GM21381 (cell line): ENCODE measurements at regions not wholly inside any gene's neighbourhood (a gene's known extent, or its start where the extent isn't known, plus 50 kb on each side); places are given as distances from the start of the nearest gene placed in this dataset.

ENCODE experiments used
- ATAC-seq: cut with Tn5 transposase; IDR thresholded peaks from one replicate; pipeline ENCODE4 v1.9.1; 2021; ENCODE audit warnings: mild to moderate bottlenecking, moderate library complexity; ENCODE audit not compliant: unreplicated experiment

DNA sequence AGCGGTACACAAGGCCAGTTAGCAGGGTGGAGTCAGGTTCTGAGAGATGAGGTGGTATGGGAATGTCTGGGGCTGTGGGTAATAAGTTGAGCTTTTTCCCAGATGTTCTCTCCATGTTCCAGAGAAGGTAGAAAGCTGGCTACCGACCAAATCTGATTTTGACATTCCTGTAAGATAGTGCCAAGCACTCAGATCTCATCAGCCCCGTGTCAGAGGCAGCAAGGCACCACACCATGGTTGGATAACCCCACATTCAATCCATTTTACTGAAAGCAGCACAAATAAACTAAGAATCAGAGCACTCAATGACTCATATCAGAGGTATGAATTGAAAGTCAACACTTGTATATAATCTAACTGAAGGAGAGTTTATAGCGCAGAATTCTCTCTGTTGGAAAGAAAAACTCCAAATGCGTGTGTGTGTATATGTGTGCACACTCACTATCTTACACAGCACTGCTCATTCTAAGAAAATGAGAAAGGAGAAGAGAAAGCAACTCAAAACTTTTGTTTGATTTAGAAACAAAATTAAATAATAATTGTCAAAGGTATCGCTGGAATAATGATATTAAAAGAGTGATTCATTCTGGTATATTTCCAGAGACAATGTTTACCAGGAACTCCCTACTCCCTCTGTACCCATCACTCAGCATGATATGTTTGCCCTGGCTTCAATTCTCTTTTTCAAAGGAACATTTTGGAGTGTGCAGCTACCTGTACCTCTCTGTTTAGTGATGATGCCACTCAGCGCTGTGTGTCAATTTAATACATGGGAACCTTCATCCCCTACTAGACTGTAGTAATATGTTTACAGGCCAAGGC is 375.1 kb upstream of the ID2 start:
- no peak for ATAC-seq

DNA sequence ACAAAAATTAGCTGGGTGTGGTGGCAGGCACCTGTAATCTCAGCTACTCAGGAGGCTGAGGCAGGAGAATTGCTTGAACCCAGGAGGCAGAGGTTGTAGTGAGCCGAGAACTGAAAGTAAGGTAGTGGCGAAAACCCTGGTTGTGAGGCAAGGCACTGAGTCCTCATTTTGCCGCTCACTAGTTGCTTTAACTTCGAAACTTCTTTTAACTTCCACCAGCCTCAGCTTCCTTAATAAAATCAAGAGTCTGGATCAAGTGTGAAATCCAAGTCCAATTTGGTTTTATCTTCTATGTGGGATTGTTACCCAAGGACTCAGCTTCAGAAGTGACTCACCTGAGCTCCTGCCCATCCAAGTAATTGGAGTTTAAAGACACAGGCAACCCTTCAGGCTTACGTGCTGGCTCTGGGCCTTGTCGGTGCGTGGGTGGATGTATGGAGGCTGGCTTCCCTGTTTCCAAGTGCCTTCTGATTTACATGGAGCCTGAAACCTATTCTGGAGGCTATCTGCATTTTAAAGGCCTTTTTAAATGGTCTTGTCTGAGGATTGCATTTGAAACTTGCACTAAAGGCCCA is 374.2 kb upstream of the ID2 start:
- no peak for ATAC-seq

DNA sequence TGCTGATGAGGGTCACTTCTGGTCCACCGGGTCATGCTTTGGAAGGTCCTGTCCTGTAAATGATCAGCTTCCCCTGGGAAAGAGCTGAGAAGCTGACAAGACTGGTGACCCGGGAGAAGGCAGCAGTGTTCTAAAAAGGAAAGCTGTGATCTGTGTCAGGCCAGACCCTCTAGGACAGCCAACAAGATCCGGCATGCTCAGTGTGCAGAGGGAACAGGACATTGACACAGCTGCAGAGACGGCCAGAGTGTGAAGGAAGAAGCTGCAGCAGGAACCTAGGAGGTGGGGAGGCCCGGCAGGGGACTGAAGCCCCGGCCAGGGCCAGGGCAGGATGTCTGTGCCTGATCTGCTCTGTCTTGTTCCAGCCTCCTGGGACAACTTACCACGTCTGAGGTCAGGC is 372.7 kb upstream of the ID2 start:
- ATAC-seq: no peak

DNA sequence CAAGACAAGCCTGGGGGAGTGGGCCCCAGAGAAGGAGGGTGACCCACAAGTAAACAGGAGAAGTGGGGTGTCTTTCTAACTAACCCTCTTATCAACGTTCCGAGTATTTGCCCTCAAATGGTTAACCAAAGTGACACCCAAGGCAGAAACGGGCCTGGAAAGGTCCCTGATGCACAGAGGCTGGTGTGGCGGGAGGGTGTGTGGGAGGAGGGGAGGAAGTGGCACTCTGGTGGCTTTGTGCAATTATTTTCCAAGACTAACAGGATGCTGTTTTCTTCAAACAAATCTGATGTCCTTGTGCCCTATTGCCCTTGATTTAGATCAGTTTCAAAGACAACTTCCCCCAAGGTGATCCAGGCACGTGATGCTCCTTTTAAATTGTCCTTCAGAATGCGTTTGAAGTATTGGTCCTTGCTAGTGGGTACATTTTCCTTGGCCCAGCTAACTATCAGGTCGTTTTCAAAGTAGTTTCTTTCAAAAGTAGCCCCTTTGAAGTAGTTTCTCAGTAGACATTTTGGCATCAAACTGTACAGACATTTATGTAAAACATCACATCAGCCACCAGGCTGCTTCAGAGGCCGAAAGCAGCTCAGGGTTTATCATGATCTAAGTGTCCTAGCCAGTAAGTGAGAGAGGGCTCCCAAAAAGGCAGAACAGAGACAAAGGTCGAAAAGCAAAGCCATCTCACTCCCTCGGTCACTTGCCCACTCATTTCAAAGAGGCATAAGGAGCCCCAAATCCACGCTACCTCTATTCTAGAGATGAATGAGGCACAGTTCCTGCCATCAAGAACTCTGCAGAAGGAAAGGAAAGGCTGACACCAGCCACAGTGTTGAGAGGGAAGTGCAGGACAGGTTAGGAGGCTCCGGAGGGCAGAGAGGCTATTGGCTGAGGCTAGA is 371.1 kb upstream of the ID2 start:
- no peak for ATAC-seq

DNA sequence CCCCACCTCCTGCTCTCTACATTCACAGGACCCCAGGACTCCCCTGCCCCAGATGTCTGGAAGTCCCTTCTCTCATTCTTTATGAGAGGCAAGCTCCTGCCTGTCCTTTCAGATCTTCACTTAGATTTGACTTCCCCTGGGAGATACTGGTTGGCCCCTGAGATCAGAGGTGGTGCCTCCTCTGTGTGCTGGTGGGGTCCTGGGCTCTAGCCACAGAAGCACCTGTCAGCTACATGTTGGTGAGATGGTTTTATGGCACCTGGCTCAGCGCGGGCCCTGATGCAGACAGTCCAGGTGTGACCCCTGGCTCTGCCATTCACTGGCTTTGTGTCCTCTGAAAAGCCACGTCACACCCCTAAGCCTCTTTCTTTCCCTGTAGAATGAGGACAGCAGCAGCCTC is 369.6 kb upstream of the ID2 start:
- ATAC-seq: no peak

DNA sequence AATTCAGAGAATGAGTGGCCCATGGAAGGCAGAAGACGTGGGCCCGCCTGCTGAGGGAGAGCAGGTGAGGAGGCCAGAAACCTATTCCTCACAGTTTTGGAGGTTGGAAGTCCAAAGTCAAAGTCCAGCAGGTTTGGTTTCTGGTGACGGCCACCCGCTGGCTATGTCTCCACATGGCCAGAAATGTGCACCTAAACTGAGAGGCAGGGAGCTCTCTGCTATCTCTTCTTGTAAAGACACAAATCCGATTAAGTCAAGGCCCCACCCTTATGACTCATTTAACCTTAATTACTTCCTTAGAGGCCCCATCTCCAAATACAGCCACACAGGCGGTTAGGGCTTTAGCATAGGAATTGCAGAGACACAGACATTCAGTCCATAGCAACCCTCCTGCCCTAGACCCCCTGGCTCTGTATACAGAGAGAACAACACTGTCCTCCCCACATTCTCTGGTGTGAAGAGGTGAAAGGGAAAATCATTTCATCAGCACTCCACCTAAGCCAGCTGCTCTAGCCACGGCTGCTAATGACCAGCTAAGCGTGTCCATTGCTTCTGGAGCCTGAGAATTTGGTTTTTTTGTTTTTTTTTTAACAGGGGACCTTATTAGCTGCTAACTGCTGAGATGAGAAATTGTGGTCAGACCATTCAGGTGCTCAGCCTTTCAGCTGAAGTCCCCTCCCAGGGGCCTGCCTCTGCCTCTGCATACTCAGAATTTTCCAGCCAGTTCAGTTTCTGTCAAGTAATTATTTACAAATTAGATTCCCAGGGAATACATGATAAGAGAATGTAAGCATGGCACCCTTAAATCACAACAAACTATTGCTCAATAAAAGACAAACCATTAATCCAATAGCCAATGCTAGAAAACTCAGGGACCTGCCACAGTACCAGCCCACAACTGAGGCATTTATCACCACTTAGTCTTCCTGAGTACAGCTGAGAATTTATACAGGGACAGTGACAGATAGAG is 368.7 kb upstream of the ID2 start:
- ATAC-seq: peak; percentile 71

DNA sequence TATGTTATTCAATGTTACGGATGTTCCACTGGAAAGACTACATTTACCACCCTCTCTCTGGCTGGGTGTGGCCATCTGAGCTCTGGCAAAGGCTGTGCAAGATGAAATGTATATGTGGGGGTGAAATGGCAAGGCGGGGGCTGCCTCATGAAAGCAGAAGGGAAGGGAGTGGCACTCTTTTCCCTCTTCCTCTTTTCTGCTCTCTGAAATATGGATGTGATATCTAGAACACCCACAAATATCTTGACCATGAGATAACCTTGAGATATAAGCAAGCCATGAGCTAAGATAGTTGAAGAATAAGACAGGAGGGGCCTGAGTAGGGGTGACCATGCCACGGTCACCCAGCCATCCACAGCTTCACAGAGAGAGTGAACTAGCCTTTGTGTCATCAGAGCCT is 367.8 kb upstream of the ID2 start:
- no peak for ATAC-seq

DNA sequence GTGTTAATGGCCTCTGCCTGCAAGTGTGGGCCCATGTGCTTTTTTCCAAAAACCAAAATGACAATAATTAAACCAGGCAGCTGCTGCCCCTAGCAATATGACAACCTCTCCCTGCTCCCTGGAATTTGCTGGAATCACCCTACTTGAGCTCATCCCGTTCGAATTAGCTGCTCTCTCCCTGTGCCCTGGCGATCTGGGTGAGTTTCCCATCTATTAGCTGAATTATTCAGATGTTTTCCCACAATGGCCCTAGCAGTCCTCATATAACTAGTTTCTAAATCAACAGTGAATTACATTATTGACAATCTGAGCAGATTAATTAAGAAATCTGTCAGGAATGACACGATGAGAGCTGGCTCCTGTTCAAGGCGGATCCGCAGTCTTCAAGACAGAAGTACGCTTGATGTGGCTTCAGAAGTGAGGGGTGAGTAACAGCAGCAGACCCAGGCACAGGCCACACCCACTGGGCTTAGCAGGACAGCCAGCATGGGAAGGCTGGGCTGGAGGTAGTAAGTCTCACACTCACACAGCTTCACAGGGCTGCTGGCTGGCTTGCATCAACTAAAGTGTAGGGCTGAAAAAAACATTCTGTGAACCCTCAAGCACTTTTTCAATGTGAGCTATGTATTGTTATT is 366.2 kb upstream of the ID2 start:
- no peak for ATAC-seq

DNA sequence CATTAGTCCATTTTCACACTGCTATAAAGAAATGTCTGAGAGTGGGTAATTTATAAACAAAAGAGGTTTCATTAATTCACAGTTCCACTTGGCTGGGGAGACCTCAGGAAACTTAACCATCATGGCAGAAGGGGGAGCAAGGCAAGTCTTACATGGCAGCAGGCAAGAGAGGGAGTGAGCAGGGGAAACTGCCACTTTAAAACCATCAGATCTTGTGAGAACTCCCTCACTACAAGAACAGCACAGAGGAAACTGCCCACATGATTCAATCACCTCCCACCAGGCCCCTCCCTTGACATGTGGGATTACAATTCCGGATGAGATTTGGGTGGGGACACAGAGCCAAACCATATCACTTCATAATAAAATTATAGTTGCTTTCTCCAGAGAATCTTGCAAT is 365.5 kb upstream of the ID2 start:
- ATAC-seq: no peak

DNA sequence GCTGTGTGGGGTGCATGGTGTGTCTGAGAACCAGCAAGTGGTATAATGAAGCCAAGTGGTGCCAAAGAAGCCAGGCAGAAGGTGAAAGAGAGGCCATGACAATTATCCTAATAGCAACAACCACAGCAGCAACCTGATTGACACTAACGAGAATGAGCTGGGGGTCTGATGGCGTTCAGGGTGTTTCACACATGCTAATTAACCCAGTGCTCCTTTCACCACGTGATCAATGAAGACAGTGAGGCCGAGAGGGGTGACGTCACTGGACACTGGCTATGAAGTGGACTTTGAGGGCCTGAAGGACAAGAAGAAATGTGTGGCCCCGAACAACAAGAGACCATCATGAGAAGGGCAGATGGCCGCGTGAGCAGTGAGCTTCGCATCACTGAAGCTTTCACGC is 364.4 kb upstream of the ID2 start:
- no peak for ATAC-seq

DNA sequence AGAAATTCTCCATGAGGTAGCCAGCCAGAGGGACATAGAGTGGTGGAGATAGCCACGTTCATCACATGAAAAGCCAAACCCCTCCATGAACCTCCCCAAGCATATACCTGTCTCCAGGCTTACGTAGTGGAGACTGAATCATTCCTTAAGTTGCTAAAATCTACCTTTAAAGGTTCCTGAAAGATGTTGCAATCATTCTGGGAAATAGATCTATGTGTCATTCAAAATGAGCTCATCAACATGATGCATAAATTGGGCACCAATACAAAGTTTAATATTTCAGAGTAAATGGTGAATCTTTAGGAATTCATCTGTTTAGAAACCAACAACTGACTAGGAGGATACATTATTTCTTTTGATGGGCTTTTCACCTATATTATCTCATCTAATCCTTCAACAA is 362.6 kb upstream of the ID2 start:
- ATAC-seq: no peak

DNA sequence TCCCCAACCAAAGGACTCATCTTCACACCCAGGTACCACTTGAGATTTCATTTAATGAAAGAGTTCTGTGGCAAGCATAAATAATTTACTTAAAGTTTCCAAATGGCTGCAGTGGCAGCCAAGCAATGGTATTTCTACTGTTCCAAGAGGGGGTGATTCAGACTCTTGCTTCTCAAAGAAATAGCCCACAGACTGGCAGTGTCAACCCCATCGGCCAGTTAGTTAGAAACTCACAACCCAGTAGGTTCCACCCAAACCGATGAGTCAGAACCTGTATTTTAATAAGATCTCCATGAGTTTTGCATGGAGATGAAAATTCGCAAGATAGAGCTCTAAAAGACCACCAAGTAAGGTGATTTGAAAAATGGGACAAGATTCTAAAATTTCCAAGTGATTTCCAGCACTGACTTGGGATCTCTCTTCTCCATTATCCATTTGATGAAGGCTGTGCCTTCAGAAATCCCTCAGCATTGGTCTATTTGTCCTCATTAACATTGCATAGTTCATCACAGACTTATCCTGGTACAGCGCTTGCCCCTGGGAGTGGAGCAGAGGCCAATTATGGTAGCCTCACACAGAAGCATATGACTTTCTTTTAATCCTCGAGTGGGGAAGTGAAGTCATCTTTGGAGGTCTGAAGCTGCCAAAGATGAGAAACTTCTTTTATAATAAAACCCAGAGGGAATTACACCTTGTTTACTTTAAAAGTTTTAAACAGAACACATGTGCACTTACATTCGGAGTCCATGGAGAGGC is 361.4 kb upstream of the ID2 start:
- ATAC-seq: no peak

DNA sequence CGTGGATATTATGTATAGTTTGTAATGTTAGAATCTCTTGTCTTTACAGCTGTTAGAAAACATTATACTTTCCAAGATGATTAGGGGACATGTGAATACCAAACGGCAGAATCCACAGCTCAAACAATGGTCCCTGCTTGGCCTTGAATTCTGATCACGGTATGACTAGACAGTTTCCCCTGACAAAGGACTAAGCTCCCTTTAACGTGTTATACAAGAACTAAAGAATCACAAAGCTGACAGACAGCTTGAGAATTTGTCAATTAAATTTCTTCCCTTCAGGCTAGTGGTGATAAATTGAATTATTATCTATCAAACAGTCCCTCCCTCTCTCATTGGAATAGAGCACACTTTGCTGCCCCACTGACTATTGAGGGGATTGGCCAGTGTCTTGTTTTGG is 359.2 kb upstream of the ID2 start:
- ATAC-seq: no peak

DNA sequence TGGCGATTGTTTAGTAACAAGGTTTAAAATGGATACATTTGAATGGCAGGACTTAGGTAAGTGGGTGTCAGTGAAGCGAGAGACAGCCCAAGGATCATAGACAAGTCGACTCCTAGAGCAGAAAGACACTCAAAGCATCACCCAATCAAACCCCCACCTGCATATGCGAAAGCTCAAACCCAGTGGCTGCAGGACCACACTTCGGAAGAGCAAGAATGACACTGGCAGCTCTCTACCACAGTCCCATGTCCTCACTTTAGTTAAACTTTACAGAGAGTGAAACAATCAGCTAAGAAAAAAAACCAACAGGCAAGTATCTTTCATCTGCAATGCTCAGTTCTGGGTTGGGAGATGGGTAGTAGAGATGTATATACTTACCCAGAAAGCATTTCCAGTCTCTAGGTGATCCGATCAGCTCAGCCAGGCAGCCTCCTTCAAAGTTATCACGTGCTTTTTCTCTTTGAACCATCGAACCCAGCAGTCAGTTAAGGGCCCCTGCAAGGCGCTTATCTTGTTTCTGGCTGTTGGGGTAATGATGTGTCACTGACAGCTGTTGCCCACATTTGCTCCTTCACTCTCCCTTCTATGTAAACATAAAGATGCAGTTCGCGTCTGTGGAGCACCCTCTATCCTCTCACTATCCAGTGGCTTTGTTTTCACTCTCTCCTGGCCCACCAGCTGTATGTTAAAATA is 357.5 kb upstream of the ID2 start:
- no peak for ATAC-seq

DNA sequence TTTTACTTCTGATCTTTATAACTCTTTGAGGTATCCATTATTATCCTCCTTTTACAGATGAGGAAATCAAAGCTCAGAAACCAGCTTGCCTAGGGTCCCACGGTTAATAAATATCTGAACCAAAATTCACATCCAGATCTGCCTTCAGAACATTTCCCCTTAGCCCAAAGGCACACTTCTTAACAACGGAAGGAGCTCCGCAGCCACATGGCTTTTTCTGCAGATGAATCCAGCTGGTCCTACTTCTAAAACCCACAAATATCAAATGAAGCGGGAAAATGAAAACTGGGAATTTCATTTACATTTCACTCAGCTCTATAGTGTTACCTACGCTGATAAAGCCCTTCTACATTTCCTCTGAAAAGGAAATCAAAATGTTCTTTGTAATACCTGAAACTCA is 357.0 kb upstream of the ID2 start:
- ATAC-seq: no peak

DNA sequence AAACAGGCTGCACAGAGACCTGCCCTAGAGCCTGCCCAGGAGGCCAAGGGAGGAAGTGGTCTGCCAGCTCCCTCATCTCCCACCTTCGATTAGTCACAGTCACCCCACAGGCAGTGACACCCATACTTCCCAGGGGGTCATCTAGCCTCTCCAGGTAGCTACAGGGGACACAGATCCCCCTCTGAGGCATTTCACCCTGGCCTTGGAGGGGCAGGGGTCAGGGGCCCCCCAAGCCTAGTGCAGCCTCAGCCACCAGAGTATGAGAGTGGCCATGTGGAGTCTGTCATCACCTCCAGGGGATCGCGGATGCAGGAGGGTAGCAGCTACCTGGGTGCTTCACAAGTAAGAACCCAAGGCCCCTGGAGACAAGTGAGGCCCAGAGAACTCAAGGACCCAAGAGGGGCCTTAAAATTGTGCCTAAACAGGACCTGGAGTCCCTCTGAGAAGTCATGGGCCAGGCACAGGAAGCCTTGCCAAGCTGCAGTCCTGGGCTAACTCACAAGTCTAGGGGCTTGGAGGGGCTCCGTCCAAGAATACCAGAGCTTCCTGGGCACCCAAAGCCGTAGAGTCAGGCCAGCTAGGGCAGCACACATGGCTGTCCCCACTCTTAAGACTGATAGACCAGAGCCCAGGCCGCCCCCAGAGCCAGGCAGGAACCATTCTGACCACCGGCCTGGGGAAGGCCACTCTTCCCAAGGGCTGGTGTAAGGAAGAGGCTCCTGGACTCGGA is 354.3 kb upstream of the ID2 start:
- ATAC-seq: no peak

DNA sequence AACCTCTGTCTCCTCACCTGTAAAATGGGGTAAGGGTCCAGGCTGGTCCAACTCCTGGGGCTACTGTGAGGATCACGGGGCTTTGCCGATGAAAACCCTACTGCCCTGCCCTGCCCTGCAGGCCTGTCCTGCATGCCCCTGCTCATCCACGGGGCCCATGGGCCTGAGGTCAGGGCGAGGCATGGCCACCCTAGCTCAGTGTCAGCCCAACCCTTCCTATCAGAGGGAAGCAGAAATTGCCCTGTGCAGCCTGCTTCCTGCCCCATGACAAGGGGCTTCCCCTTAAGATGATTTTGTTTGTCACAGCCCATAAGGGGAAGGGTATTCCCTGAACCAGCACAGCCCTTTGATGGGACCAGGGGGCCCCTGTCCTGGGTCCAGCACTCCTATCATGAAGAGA is 353.6 kb upstream of the ID2 start:
- ATAC-seq: no peak
